PC-3 (cell line): ENCODE measurements at regions not wholly inside any gene's neighbourhood (a gene's known extent, or its start where the extent isn't known, plus 50 kb on each side); places are given as distances from the start of the nearest gene placed in this dataset.

ENCODE experiments used
- ATAC-seq: fragments of 200-7000 bp; cut with Tn5 transposase; 2 replicates; pipeline ENCODE4 v1.9.1; 2020; ENCODE audit warnings: mild to moderate bottlenecking, moderate library complexity
- BruUV-seq: library from RNA; stranded (reverse); fragments of 400-500 nt; replicated peaks from 2 replicates; lab custom pipeline; 2021; lab: Mats Ljungman, UMichigan
- CTCF ChIA-PET: fragments of 300-600 bp; sonication (Branson Sonifier 250); formaldehyde crosslinking; loops from one replicate; lab custom pipeline; 2022; ENCODE audit warnings: antibody characterized with exemption; lab: Charles Lee
- POLR2A ChIA-PET: fragments of 300-600 bp; sonication (Branson Sonifier 250); formaldehyde crosslinking; loops from one replicate; lab custom pipeline; 2022; ENCODE audit warnings: antibody characterized with exemption; ENCODE audit not compliant: unreplicated experiment; lab: Charles Lee
- DNase-seq: peaks from one replicate; pipeline ENCODE4 v3.0.0-alpha.2; 2015
- H2AFZ ChIP-seq: fragments of 300-600 bp; sonication (generic); 2 replicates; pipeline ENCODE4 v1.6.0; 2016; ENCODE audit warnings: antibody characterized with exemption, low read length
- H3F3A ChIP-seq: fragments of 300-600 bp; sonication (generic); one replicate; pipeline ENCODE4 v1.6.0; 2017; ENCODE audit warnings: antibody characterized with exemption, low read length, control low read depth, mild to moderate bottlenecking; ENCODE audit not compliant: unreplicated experiment
- H3K27ac ChIP-seq: fragments of 300-600 bp; sonication (generic); 2 replicates; pipeline ENCODE4 v1.5.1; 2016; ENCODE audit warnings: mild to moderate bottlenecking, low read length
- H3K27me3 ChIP-seq: fragments of 300-600 bp; sonication (generic); 2 replicates; pipeline ENCODE4 v1.6.1; 2016; ENCODE audit warnings: low read length, mixed read lengths
- H3K36me3 ChIP-seq: fragments of 300-600 bp; sonication (generic); 2 replicates; pipeline ENCODE4 v1.6.1; 2016; ENCODE audit warnings: low read depth, mixed run types, low read length, mixed read lengths
- H3K4me1 ChIP-seq: fragments of 300-600 bp; sonication (generic); 2 replicates; pipeline ENCODE4 v1.5.1; 2016; ENCODE audit warnings: low read length; ENCODE audit not compliant: insufficient read depth
- H3K4me2 ChIP-seq: fragments of 300-600 bp; sonication (generic); 2 replicates; pipeline ENCODE4 v1.6.0; 2016; ENCODE audit warnings: low read length
- H3K4me3 ChIP-seq: fragments of 300-600 bp; sonication (generic); 2 replicates; pipeline ENCODE4 v1.5.1; 2016; ENCODE audit warnings: mild to moderate bottlenecking, low read length, mixed read lengths
- H3K79me2 ChIP-seq: fragments of 300-600 bp; sonication (generic); 2 replicates; pipeline ENCODE4 v1.6.1; 2017; ENCODE audit warnings: low read length, mixed read lengths
- H3K9ac ChIP-seq: fragments of 300-600 bp; sonication (generic); 2 replicates; pipeline ENCODE4 v1.6.0; 2016; ENCODE audit warnings: mild to moderate bottlenecking, low read length
- H3K9me2 ChIP-seq: fragments of 300-600 bp; sonication (generic); replicated peaks from 2 replicates; pipeline ENCODE4 v1.6.1; 2016; ENCODE audit warnings: mixed run types, low read length, mixed read lengths
- H3K9me3 ChIP-seq: fragments of 300-600 bp; sonication (generic); 2 replicates; pipeline ENCODE4 v1.6.1; 2016; ENCODE audit warnings: low read length, mixed read lengths
- H4K20me1 ChIP-seq: fragments of 300-600 bp; sonication (generic); 2 replicates; pipeline ENCODE4 v1.6.1; 2016; ENCODE audit warnings: low read length, mixed read lengths
- EZH2 ChIP-seq: fragments of 300-600 bp; sonication (generic); IDR thresholded peaks from one replicate; pipeline ENCODE4 v1.6.1; 2017; ENCODE audit warnings: antibody characterized with exemption, mild to moderate bottlenecking, low read length; ENCODE audit not compliant: unreplicated experiment
- EZH2phosphoT487 ChIP-seq: fragments of 300-600 bp; sonication (generic); IDR thresholded peaks from 2 replicates; pipeline ENCODE4 v1.6.1; 2018; ENCODE audit warnings: mild to moderate bottlenecking, antibody characterized with exemption, low read length, borderline replicate concordance
- intact Hi-C: fragments of 100-400 bp; cut with micrococcal nuclease; formaldehyde crosslinking; loops from 2 replicates; pipeline ENCODE4 v1.9.0; 2023
- TF ChIP-seq, protein P1 (sequence below): fragments of 300-600 bp; sonication (generic); conservative IDR thresholded peaks from 2 replicates; pipeline ENCODE4 v1.5.1; 2017; ENCODE audit warnings: antibody characterized with exemption, low read depth, mild to moderate bottlenecking, low read length

DNA sequence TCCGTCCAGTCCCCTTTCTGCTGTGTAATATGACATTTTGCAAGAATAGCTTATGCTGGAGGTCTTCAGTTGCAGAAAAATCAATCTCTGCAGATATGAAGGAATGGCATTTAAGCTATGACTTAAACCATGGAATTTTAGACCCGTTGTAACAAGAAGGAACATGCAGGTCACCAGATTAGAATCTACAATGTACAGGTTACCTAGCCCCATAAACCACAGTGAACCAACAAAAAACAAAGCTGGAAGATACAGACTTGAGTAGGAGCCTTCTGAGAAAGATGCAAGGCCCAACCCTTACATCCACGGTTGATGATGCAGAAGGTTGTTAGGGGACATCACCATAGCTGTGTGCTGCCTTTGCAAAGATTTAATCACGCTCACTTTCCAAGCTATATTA, 132.5 kb downstream of the WT1 start:
- TF ChIP-seq, protein P1, sequence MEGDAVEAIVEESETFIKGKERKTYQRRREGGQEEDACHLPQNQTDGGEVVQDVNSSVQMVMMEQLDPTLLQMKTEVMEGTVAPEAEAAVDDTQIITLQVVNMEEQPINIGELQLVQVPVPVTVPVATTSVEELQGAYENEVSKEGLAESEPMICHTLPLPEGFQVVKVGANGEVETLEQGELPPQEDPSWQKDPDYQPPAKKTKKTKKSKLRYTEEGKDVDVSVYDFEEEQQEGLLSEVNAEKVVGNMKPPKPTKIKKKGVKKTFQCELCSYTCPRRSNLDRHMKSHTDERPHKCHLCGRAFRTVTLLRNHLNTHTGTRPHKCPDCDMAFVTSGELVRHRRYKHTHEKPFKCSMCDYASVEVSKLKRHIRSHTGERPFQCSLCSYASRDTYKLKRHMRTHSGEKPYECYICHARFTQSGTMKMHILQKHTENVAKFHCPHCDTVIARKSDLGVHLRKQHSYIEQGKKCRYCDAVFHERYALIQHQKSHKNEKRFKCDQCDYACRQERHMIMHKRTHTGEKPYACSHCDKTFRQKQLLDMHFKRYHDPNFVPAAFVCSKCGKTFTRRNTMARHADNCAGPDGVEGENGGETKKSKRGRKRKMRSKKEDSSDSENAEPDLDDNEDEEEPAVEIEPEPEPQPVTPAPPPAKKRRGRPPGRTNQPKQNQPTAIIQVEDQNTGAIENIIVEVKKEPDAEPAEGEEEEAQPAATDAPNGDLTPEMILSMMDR: no peak
- TF ChIP-seq EZH2phosphoT487 (no peak), EZH2 (no peak)
- Histone ChIP-seq H4K20me1 (no peaks in the 10 kb centered on the region), H2AFZ (no peak overlapping the region), H3K9me3 (no peaks in the 10 kb centered on the region), H3K27ac (no peak overlapping the region), H3F3A (no peaks in the 10 kb centered on the region), H3K27me3 (no peaks in the 10 kb centered on the region), H3K4me2 (no peak overlapping the region), H3K4me1 (no peaks in the 10 kb centered on the region), H3K36me3 (no peaks in the 10 kb centered on the region), H3K9ac (no peak overlapping the region), H3K79me2 (no peaks in the 10 kb centered on the region), H3K4me3 (no peak overlapping the region), H3K9me2 (no peaks in the 10 kb centered on the region)
- no peak for DNase-seq
- POLR2A ChIA-PET: no interaction called here
- intact Hi-C loops: no loop called here
- CTCF ChIA-PET: no interaction called here
- BruUV-seq: no TSS peak
- no peak for ATAC-seq

DNA sequence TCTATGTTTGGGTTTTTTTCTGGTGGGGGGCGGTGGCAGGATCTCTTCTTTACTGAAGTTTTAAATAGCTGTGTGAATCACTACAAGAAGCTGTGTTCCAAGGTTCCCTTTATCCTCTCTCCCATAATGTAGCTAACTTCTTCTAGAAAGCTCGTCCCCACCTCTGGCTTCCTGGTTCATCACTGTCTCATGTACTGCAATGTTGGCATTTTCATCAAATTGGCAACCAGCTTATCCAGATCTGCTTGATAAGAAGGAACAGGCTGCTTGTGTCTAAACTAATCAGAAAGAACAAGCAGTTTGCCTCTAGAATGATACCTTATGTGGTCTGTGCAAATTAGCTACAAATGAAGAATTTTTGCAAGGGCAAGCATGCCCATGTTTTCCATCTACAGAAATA, 130.8 kb downstream of the WT1 start:
- intact Hi-C loops: no loop called here
- Histone ChIP-seq H3K4me1 (peaks cover under 1% of the 10 kb centered on the region; the same call in 1 of the 2 replicates), H3K27me3 (no peaks in the 10 kb centered on the region), H3K27ac (no peak overlapping the region), H3F3A (no peaks in the 10 kb centered on the region), H3K36me3 (no peaks in the 10 kb centered on the region), H3K9me2 (no peaks in the 10 kb centered on the region), H3K9ac (no peak overlapping the region), H3K4me3 (no peak overlapping the region), H3K79me2 (no peaks in the 10 kb centered on the region), H4K20me1 (no peaks in the 10 kb centered on the region), H3K4me2 (no peak overlapping the region), H2AFZ (no peak overlapping the region), H3K9me3 (no peaks in the 10 kb centered on the region)
- no TSS peak for BruUV-seq
- ATAC-seq (no peak), DNase-seq (no peak)
- TF ChIP-seq EZH2 (no peak), EZH2phosphoT487 (no peak)
- TF ChIP-seq, protein P1: no peak
- ChIA-PET CTCF (interaction anchor here (0.6 kb wide), 1 partner anchor 92 kb away, joined by 6 read pairs; no protein-coding TSS in a partner anchor), POLR2A (no interaction called here)

DNA sequence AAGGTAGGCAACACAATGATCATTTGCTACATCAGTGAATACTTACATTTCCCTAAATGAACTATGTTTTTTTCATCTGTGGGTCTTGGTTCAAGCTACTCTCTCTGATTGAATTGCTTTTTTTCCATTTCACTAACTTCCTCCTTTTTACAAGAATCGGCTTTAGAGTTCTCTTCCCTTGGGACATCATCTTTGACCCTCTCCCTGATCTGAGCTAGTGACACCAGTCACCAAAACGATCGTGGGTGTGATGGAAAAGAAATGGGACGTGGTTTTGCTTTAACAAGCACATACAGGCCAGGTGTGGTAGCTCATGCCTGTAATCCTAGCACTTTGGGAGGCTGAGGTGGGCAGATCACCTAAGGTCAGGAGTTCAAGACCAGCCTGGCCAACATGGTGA, 129.9 kb downstream of the WT1 start:
- TF ChIP-seq, protein P1: no peak
- TF ChIP-seq EZH2phosphoT487 (no peak), EZH2 (no peak)
- ChIA-PET CTCF (no interaction called here), POLR2A (no interaction called here)
- DNase-seq (no peak), ATAC-seq (no peak)
- Histone ChIP-seq H3K27ac (no peak overlapping the region), H3K27me3 (no peaks in the 10 kb centered on the region), H3K36me3 (no peaks in the 10 kb centered on the region), H3K9me2 (no peaks in the 10 kb centered on the region), H3K79me2 (no peaks in the 10 kb centered on the region), H3K9me3 (no peaks in the 10 kb centered on the region), H3F3A (no peaks in the 10 kb centered on the region), H3K4me1 (peaks cover 8% of the 10 kb centered on the region; the same call in 1 of the 2 replicates), H3K9ac (no peak overlapping the region), H3K4me2 (no peak overlapping the region), H4K20me1 (no peaks in the 10 kb centered on the region), H2AFZ (no peak overlapping the region), H3K4me3 (no peak overlapping the region)
- intact Hi-C loops: no loop called here
- BruUV-seq: no TSS peak
